ENCODE measurements at regions not wholly inside any gene's neighbourhood (a gene's known extent, or its start where the extent isn't known, plus 50 kb on each side); places are given as distances from the start of the nearest gene placed in this dataset.

DNA sequence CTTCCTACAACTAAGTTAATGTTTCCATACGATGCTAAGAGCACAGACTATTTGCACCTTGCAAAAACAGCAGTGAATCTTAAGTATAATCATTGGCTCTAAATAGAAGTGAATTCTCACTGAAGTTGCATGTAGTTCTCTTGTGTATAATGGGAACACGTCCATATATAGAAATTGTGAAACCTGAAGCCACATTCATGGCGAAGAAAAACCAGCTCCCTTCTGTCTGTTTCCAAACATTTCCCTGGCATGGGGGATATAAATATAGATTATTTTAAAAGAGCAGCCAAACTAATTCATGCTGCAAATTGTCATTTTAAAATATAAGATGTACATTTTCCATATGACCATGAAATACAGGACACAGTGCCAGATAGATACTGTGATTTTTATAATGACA is 71.1 kb downstream of the TRAM1L1 start:
- TF ChIP-seq, protein P1, sequence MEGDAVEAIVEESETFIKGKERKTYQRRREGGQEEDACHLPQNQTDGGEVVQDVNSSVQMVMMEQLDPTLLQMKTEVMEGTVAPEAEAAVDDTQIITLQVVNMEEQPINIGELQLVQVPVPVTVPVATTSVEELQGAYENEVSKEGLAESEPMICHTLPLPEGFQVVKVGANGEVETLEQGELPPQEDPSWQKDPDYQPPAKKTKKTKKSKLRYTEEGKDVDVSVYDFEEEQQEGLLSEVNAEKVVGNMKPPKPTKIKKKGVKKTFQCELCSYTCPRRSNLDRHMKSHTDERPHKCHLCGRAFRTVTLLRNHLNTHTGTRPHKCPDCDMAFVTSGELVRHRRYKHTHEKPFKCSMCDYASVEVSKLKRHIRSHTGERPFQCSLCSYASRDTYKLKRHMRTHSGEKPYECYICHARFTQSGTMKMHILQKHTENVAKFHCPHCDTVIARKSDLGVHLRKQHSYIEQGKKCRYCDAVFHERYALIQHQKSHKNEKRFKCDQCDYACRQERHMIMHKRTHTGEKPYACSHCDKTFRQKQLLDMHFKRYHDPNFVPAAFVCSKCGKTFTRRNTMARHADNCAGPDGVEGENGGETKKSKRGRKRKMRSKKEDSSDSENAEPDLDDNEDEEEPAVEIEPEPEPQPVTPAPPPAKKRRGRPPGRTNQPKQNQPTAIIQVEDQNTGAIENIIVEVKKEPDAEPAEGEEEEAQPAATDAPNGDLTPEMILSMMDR (IDR thresholded peaks at IDR 0.05), result no peak
- no peak for TF ChIP-seq POLR2A (IDR thresholded peaks at IDR 0.05)
